Transverse colon (tissue), 4 donors: ENCODE measurements at regions not wholly inside any gene's neighbourhood (a gene's known extent, or its start where the extent isn't known, plus 50 kb on each side); places are given as distances from the start of the nearest gene placed in this dataset.

ENCODE experiments used
- POLR2AphosphoS5 ChIP-seq, 3 donors: sonication (generic); formaldehyde crosslinking; IDR thresholded peaks; one replicate each; pipeline ENCODE4 v1.6.1; 2016; ENCODE audit warnings: antibody characterized with exemption in 3 of 3
- TF ChIP-seq, protein P1 (sequence below), 5 experiments: fragments of 200-600 bp in 3 of 5; fragments of 450-650 bp in 2 of 5; sonication (generic) in 3 of 5; IDR thresholded peaks; 1 replicate in 2 of 5; 2 replicates in 3 of 5; pipeline ENCODE4 v1.5.1; 2016 to 2017; ENCODE audit warnings: antibody characterized with exemption in 5 of 5, inconsistent platforms in 3 of 5, mild to moderate bottlenecking in 2 of 5, moderate library complexity in 1 of 5

DNA sequence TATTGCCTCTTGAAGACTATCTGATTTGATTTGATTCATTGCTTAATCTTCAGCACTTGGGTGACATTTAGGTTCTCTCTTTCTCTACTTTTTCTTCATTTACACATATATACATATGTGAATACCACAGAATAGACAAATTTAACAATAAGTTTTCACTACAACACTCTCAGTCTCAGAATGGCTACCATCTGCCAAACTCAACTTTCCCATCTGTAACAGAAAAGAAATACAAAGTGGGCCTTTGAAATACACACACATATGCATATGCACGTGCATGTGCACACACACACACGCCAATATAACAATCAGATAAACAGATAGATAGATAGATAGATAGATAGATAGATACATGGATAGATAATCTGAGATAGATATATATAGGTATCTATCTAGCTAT, 762.8 kb upstream of the NUDT12 start:
- TF ChIP-seq, protein P1, sequence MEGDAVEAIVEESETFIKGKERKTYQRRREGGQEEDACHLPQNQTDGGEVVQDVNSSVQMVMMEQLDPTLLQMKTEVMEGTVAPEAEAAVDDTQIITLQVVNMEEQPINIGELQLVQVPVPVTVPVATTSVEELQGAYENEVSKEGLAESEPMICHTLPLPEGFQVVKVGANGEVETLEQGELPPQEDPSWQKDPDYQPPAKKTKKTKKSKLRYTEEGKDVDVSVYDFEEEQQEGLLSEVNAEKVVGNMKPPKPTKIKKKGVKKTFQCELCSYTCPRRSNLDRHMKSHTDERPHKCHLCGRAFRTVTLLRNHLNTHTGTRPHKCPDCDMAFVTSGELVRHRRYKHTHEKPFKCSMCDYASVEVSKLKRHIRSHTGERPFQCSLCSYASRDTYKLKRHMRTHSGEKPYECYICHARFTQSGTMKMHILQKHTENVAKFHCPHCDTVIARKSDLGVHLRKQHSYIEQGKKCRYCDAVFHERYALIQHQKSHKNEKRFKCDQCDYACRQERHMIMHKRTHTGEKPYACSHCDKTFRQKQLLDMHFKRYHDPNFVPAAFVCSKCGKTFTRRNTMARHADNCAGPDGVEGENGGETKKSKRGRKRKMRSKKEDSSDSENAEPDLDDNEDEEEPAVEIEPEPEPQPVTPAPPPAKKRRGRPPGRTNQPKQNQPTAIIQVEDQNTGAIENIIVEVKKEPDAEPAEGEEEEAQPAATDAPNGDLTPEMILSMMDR (IDR thresholded peaks at IDR 0.05): no peak
- no peak for TF ChIP-seq POLR2AphosphoS5 (IDR thresholded peaks at IDR 0.05)
